Adrenal gland (tissue), 9 donors: ENCODE measurements at regions not wholly inside any gene's neighbourhood (a gene's known extent, or its start where the extent isn't known, plus 50 kb on each side); places are given as distances from the start of the nearest gene placed in this dataset.

Experiments used
- DNase-seq, 7 donors: peaks; one replicate each; pipeline ENCODE4 v3.0.0-alpha.2; 2019 to 2020
- H3K27ac ChIP-seq, 5 donors: fragments of 200-600 bp; sonication (generic) in 4 of 5; 1 replicate in 3 of 5; 2 replicates in 2 of 5; pipeline versions ENCODE4 v1.5.1 to v1.8.0; 2016 to 2020; ENCODE audit warnings: mild to moderate bottlenecking in 1 of 5
- H3K27me3 ChIP-seq: fragments of 200-600 bp; 2 replicates; pipeline ENCODE4 v1.8.0; 2021
- H3K36me3 ChIP-seq, 2 donors: fragments of 200-600 bp; replicated peaks in 1 of 2; 1 replicate in 1 of 2; 2 replicates in 1 of 2; pipeline versions ENCODE4 v1.5.1 to v1.8.0; 2018 to 2022
- H3K4me1 ChIP-seq, 2 donors: fragments of 200-600 bp; replicated peaks in 1 of 2; 1 replicate in 1 of 2; 2 replicates in 1 of 2; pipeline versions ENCODE4 v1.5.1 to v1.8.0; 2018 to 2021
- H3K4me3 ChIP-seq, 4 donors: fragments of 200-600 bp; sonication (generic) in 3 of 4; one replicate each; pipeline ENCODE4 v1.5.1; 2016 to 2018
- H3K9me3 ChIP-seq, 3 donors: fragments of 200-600 bp; sonication (generic) in 1 of 3; replicated peaks in 1 of 3; 1 replicate in 2 of 3; 2 replicates in 1 of 3; pipeline versions ENCODE4 v1.5.1 to v1.8.0; 2016 to 2021
- CTCF ChIP-seq, 6 experiments: fragments of 450-650 bp in 4 of 6; fragments of 200-600 bp in 2 of 6; sonication (generic) in 1 of 6; IDR thresholded peaks; 1 replicate in 5 of 6; 2 replicates in 1 of 6; pipeline versions ENCODE4 v1.5.1 to v1.8.0; 2016 to 2021; ENCODE audit warnings: antibody characterized with exemption in 6 of 6, mild to moderate bottlenecking in 2 of 6, moderate library complexity in 1 of 6
- POLR2A ChIP-seq, 2 donors: fragments of 450-650 bp; IDR thresholded peaks; one replicate each; pipeline ENCODE4 v1.6.1; 2017; ENCODE audit warnings: antibody characterized with exemption in 2 of 2, mild to moderate bottlenecking in 2 of 2, moderate library complexity in 1 of 2
- WGBS, 4 donors: extraction: QIAGEN DNeasy Blood & Tissue Kit in 2 of 4; methylation state at CpG; one replicate each; pipeline versions ENCODE4 v1.1.5 to v1.1.7; 2013 to 2017; 5-methylcytosine and 5-hydroxymethylcytosine counted together
- intact Hi-C, 2 donors: fragments of 100-400 bp; cut with DNase I; formaldehyde crosslinking; loops; one replicate each; pipeline versions ENCODE4 v1.14.1 to v1.15.0; 2022 to 2023
- donor health status: healthy with polysubstance abuse.
- donor health status: Bipolar disorder and iron deficiency.
- donor health status: DM: yes; HTN: yes; CAD: no.
- donor health status: DM: no; HTN: no; CAD: no.
- donor health status: DM: no; HTN: no; CAD: no.

GRCh38 chr2:151175864-151176263, 85.8 kb downstream of the RBM43 start:
- H3K27me3 ChIP-seq: no peaks in the 10 kb centered on the region
- no peak for TF ChIP-seq POLR2A (IDR thresholded peaks at IDR 0.05)
- TF ChIP-seq CTCF (IDR thresholded peaks at IDR 0.05): no peak
- H3K36me3 ChIP-seq: no peaks in the 10 kb centered on the region
- no peaks in the 10 kb centered on the region for H3K9me3 ChIP-seq
- no peak overlapping the region for H3K4me3 ChIP-seq
- intact Hi-C loops: no loop called here
- no peak overlapping the region for H3K27ac ChIP-seq
- no peaks in the 10 kb centered on the region for H3K4me1 ChIP-seq
- no peak for DNase-seq
- WGBS, 4 donors: 72 to 85% (median 78%) methylated on average over 4 to 5 of the region's 5 CpGs

GRCh38 chr2:151174127-151174526, 87.5 kb downstream of the RBM43 start:
- TF ChIP-seq POLR2A (IDR thresholded peaks at IDR 0.05) (no peak), CTCF (IDR thresholded peaks at IDR 0.05) (no peak)
- Histone ChIP-seq H3K27ac (no peak overlapping the region), H3K27me3 (no peaks in the 10 kb centered on the region), H3K9me3 (no peaks in the 10 kb centered on the region), H3K4me1 (no peaks in the 10 kb centered on the region), H3K36me3 (no peaks in the 10 kb centered on the region), H3K4me3 (no peak overlapping the region)
- WGBS, 4 donors: 89 to 97% (median 92%) methylated on average over 2 of the region's 2 CpGs
- intact Hi-C loops: no loop called here
- DNase-seq: no peak

GRCh38 chr2:151171186-151171585, 90.5 kb downstream of the RBM43 start:
- Histone ChIP-seq H3K9me3 (no peaks in the 10 kb centered on the region), H3K4me3 (no peak overlapping the region), H3K27ac (no peak overlapping the region), H3K27me3 (no peaks in the 10 kb centered on the region), H3K36me3 (no peaks in the 10 kb centered on the region), H3K4me1 (no peaks in the 10 kb centered on the region)
- no peak for DNase-seq
- WGBS, 4 donors: 87 to 92% (median 89%) methylated on average over 2 of the region's 2 CpGs
- TF ChIP-seq POLR2A (IDR thresholded peaks at IDR 0.05) (no peak), CTCF (IDR thresholded peaks at IDR 0.05) (no peak)
- intact Hi-C loops: no loop called here

- no peak for TF ChIP-seq POLR2A (IDR thresholded peaks at IDR 0.05)
- TF ChIP-seq CTCF (IDR thresholded peaks at IDR 0.05): no peak
- Histone ChIP-seq H3K27me3 (no peaks in the 10 kb centered on the region), H3K27ac (no peak overlapping the region), H3K4me1 (no peaks in the 10 kb centered on the region), H3K9me3 (no peaks in the 10 kb centered on the region), H3K4me3 (no peak overlapping the region), H3K36me3 (no peaks in the 10 kb centered on the region)
- WGBS, 4 donors: 87 to 94% (median 89%) methylated on average over 3 to 5 of the region's 5 CpGs
- DNase-seq: no peak
- intact Hi-C loops: no loop called here
Observed at GRCh38 chr2:151166410-151166809, 95.3 kb downstream of the RBM43 start.
